K562 (cell line): ENCODE measurements at regions not wholly inside any gene's neighbourhood (a gene's known extent, or its start where the extent isn't known, plus 50 kb on each side); places are given as distances from the start of the nearest gene placed in this dataset.
"Not testable (repeated sequence)": the region's sequence is repeated elsewhere in the genome, so short reads cannot be mapped to it uniquely, and the experiment has no call there.

Experiments used
- ATAC-seq: fragments of 200-7000 bp; cut with Tn5 transposase; 3 replicates; pipeline ENCODE4 v1.9.1; 2020; ENCODE audit warnings: moderate library complexity
- BruUV-seq: library from RNA; stranded (reverse); fragments of 400-500 nt; replicated peaks from 2 replicates; lab custom pipeline; 2021; lab: Mats Ljungman, UMichigan
- CTCF ChIA-PET: fragments of 300-600 bp; formaldehyde crosslinking; extraction: SDS; loops from one replicate; lab custom pipeline; 2021; ENCODE audit warnings: low intra/inter-chr PET ratio; lab: Yijun Ruan, JAX
- POLR2A ChIA-PET: fragments of 300-600, 350-650 bp; sonication (Branson Sonifier 250); formaldehyde crosslinking; extraction: SDS; loops from one replicate; lab custom pipeline; 2021; ENCODE audit warnings: antibody characterized with exemption, inconsistent platforms; lab: Yijun Ruan, JAX
- DNase-seq, 4 experiments: peaks; one replicate each; pipeline versions ENCODE4 v3.0.0 to v3.0.0-alpha.2; 2011 to 2018; ENCODE audit warnings: low spot score in 3 of 4, mixed read lengths in 3 of 4; ENCODE audit errors: extremely low read depth in 1 of 4
- FAIRE-seq: peaks from 2 replicates; lab custom pipeline; 2011; peaks lifted over from hg19 to GRCh38; lab: Jason Lieb, UNC
- H2AFZ ChIP-seq: 2 replicates; pipeline ENCODE4 v1.6.0; 2011; ENCODE audit warnings: low read depth, low read length, control low read depth, inconsistent platforms
- H3K27ac ChIP-seq: fragments of 200-600 bp; 3 replicates; pipeline ENCODE4 v1.8.0; 2011; ENCODE audit warnings: low read depth, mild to moderate bottlenecking, control low read depth, inconsistent platforms, low read length, moderate library complexity, mixed read lengths; ENCODE audit errors: extremely low read depth
- H3K27me3 ChIP-seq, 2 experiments: fragments of 300-600 bp in 1 of 2; 2 replicates in 1 of 2; 3 replicates in 1 of 2; pipeline versions ENCODE4 v1.6.0 to v1.8.0; 2011; ENCODE audit warnings: inconsistent platforms in 2 of 2, low read length in 2 of 2, mild to moderate bottlenecking in 1 of 2, mixed read lengths in 1 of 2, moderate library complexity in 1 of 2; ENCODE audit not compliant: control insufficient read depth in 2 of 2, insufficient read depth in 2 of 2
- H3K36me3 ChIP-seq: fragments of 300-600 bp; 3 replicates; pipeline ENCODE4 v1.8.0; 2011; ENCODE audit warnings: mild to moderate bottlenecking, low read length, inconsistent platforms; ENCODE audit not compliant: control insufficient read depth, insufficient read depth
- H3K4me1 ChIP-seq, 2 experiments: fragments of 200-600 bp in 1 of 2; replicated peaks in 1 of 2; 2 replicates in 1 of 2; 3 replicates in 1 of 2; pipeline versions ENCODE4 v1.5.1 to v1.8.0; 2011; ENCODE audit warnings: inconsistent platforms in 2 of 2, low read length in 2 of 2, mild to moderate bottlenecking in 1 of 2, mixed read lengths in 1 of 2, moderate library complexity in 1 of 2; ENCODE audit not compliant: control insufficient read depth in 2 of 2, insufficient read depth in 2 of 2
- H3K4me2 ChIP-seq: 2 replicates; pipeline ENCODE4 v1.6.1; 2011; ENCODE audit warnings: low read length, control low read depth, inconsistent platforms, mixed read lengths; ENCODE audit not compliant: insufficient read depth
- H3K4me3 ChIP-seq: fragments of 200-600 bp; sonication (generic), shearing (Covaris generic); 2 replicates; pipeline ENCODE4 v1.5.1; 2016; ENCODE audit warnings: control low read depth, inconsistent platforms
- H3K79me2 ChIP-seq: fragments of 200-600 bp; 3 replicates; pipeline ENCODE4 v1.8.0; 2011; ENCODE audit warnings: low read length, inconsistent platforms; ENCODE audit not compliant: control insufficient read depth, insufficient read depth
- H3K9ac ChIP-seq, 2 experiments: 2 replicates each; pipeline versions ENCODE4 v1.6.0 to v1.6.1; 2011; ENCODE audit warnings: low read depth in 2 of 2, low read length in 2 of 2, control low read depth in 1 of 2, inconsistent platforms in 1 of 2, mild to moderate bottlenecking in 1 of 2, mixed read lengths in 1 of 2; ENCODE audit not compliant: insufficient read depth in 1 of 2
- H3K9me1 ChIP-seq: one replicate; pipeline ENCODE4 v1.6.0; 2011; ENCODE audit warnings: inconsistent platforms, mild to moderate bottlenecking, low read length, moderate library complexity; ENCODE audit not compliant: control insufficient read depth, insufficient read depth
- H3K9me3 ChIP-seq: replicated peaks from 2 replicates; pipeline ENCODE4 v1.5.1; 2011; ENCODE audit warnings: low read depth, low read length, inconsistent platforms; ENCODE audit not compliant: control insufficient read depth, insufficient read depth
- H4K20me1 ChIP-seq: replicated peaks from 2 replicates; pipeline ENCODE4 v1.6.1; 2011; ENCODE audit warnings: low read length, inconsistent platforms, mixed read lengths; ENCODE audit not compliant: control insufficient read depth, insufficient read depth
- BRD9 ChIP-seq: fragments of 450-650 bp; IDR thresholded peaks from 2 replicates; pipeline ENCODE4 v1.6.1; 2018; ENCODE audit warnings: low read depth; ENCODE audit not compliant: partially characterized antibody
- PYGO2 ChIP-seq: fragments of 450-650 bp; IDR thresholded peaks from 2 replicates; pipeline ENCODE4 v1.6.1; 2016; ENCODE audit warnings: mild to moderate bottlenecking, missing genetic modification characterization, moderate library complexity, missing compliant biosample characterization
- RBM25 ChIP-seq: fragments of 200-400 bp; formaldehyde crosslinking; IDR thresholded peaks from 2 replicates; pipeline ENCODE4 v1.6.1; 2018; ENCODE audit warnings: low read length, low read depth, moderate library complexity; ENCODE audit not compliant: severe bottlenecking
- ZNF12 ChIP-seq: sonication (generic); formaldehyde crosslinking; IDR thresholded peaks from 2 replicates; pipeline ENCODE4 v1.4.0; 2020; ENCODE audit warnings: mild to moderate bottlenecking, missing genetic modification reagents
- WGBS: fragments of 100-300 bp; shearing (Covaris generic); methylation state at CpG from one replicate; pipeline ENCODE4 v1.1.6; 2016; ENCODE audit warnings: low coverage, mixed read lengths; ENCODE audit not compliant: insufficient coverage; ENCODE audit errors: missing lambda C conversion rate; 5-methylcytosine and 5-hydroxymethylcytosine counted together
- in situ Hi-C: fragments of 300-500 bp; cut with MboI; formaldehyde crosslinking; loops from 4 replicates; pipeline ENCODE4 v1.15.0; 2018; ENCODE audit warnings: inconsistent platforms, mixed read lengths
- intact Hi-C: fragments of 100-400 bp; cut with micrococcal nuclease; formaldehyde crosslinking; loops from 2 replicates; pipeline ENCODE4 v1.14.2; 2022

GRCh38 chr2:114018464-114018863 lies 128.6 kb downstream of the ACTR3 start:
- in situ Hi-C loops, H3K4me1 ChIP-seq, FAIRE-seq, H3K27me3 ChIP-seq, POLR2A ChIA-PET, H3K9me1 ChIP-seq, H3K4me2 ChIP-seq, CTCF ChIA-PET, H4K20me1 ChIP-seq, H3K9ac ChIP-seq, intact Hi-C loops, H3K27ac ChIP-seq, H3K79me2 ChIP-seq, H2AFZ ChIP-seq, H3K36me3 ChIP-seq, H3K4me3 ChIP-seq, ATAC-seq, DNase-seq, H3K9me3 ChIP-seq, BruUV-seq: not testable (repeated sequence)
- WGBS, result 0% methylated on average over 7 of the region's 7 CpGs

- TF ChIP-seq BRD9, result no peak
- peak; percentile 95 for TF ChIP-seq ZNF12 (CRISPR knock-in tag)
- peak; percentile 28 for TF ChIP-seq RBM25
- TF ChIP-seq PYGO2, result no peak
- TF ChIP-seq, all 486 proteins: peak for 2
- POLR2A ChIA-PET, result no interaction called here
- no TSS peak for BruUV-seq
- intact Hi-C loops, result no loop called here
- Histone ChIP-seq H3K27ac (no peak overlapping the region), H3K36me3 (no peaks in the 10 kb centered on the region), H2AFZ (no peak overlapping the region), H3K4me1 (no peaks in the 10 kb centered on the region), H3K79me2 (no peaks in the 10 kb centered on the region), H4K20me1 (no peaks in the 10 kb centered on the region), H3K9me3 (no peaks in the 10 kb centered on the region), H3K9ac (no peak overlapping the region), H3K4me3 (no peak overlapping the region), H3K4me2 (no peak overlapping the region), H3K27me3 (no peaks in the 10 kb centered on the region), H3K9me1 (no peaks in the 10 kb centered on the region)
- 0% methylated on average over 2 of the region's 2 CpGs for WGBS
- DNase-seq (no peak), ATAC-seq (no peak), FAIRE-seq (no peak)
- CTCF ChIA-PET, result no interaction called here
- in situ Hi-C loops, result no loop called here
Observed at GRCh38 chr2:114020668-114021067, 130.8 kb downstream of the ACTR3 start.
